AG04450 (cell line): ENCODE measurements at regions not wholly inside any gene's neighbourhood (a gene's known extent, or its start where the extent isn't known, plus 50 kb on each side); places are given as distances from the start of the nearest gene placed in this dataset.
"Not testable (repeated sequence)": the region's sequence is repeated elsewhere in the genome, so short reads cannot be mapped to it uniquely, and the experiment has no call there.

Experiments
- CTCF ChIA-PET: fragments of 300-600, 350-600 bp; formaldehyde crosslinking; extraction: SDS; loops from one replicate; lab custom pipeline; 2022; ENCODE audit warnings: antibody characterized with exemption, inconsistent platforms; lab: Charles Lee
- POLR2A ChIA-PET: fragments of 350-600 bp; formaldehyde crosslinking; extraction: SDS; loops from one replicate; lab custom pipeline; 2021; ENCODE audit warnings: antibody characterized with exemption, inconsistent platforms; lab: Yijun Ruan, JAX
- DNase-seq: peaks from one replicate; pipeline ENCODE4 v3.0.0-alpha.2; 2011; ENCODE audit warnings: low read depth, low spot score
- H3K27ac ChIP-seq: one replicate; pipeline ENCODE4 v1.5.1; 2012; ENCODE audit warnings: low read depth, low read length, control low read depth
- H3K27me3 ChIP-seq: one replicate; pipeline ENCODE4 v1.6.0; 2012; ENCODE audit warnings: low read length; ENCODE audit not compliant: control insufficient read depth, insufficient read depth
- H3K4me3 ChIP-seq: 2 replicates; pipeline ENCODE4 v1.5.1; 2011; ENCODE audit warnings: mild to moderate bottlenecking, low read depth, low read length, control low read depth
- H3K9me3 ChIP-seq: 2 replicates; pipeline ENCODE4 v1.5.1; 2012; ENCODE audit warnings: low read length; ENCODE audit not compliant: control insufficient read depth, insufficient read depth
- TF ChIP-seq, protein P1 (sequence below): IDR thresholded peaks from 2 replicates; pipeline ENCODE4 v1.5.1; 2011; ENCODE audit warnings: low read depth, low read length, control low read depth, inconsistent platforms

DNA sequence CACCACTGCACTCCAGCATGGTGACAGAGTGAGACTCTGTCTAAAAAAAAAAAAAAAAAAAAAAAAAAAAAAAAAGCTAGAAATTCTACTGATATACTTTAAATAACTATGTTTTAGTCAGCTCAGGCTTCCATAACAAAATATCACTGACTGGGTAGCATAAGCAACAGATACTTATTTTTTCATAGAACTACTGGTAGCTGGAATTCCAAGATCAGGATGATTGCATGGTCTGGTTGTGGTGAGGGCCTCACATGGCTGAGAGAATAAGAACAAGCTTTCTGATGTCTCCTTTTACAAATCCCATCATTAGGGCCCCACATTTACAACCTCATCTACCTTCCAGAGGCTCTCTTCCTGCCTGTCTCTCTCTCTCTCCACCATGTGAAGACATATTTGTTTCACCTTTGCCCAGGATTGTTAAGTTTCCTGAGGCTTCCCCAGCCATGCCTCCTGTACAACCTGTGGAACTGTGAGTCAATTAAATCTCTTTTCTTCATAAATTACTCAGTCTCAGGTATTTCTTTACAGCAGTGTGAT lies 126.7 kb upstream of the SEMA3C start:
- Histone ChIP-seq H3K9me3 (peaks cover 9% of the 10 kb centered on the region), H3K4me3 (no peak overlapping the region), H3K27me3 (no peaks in the 10 kb centered on the region), H3K27ac (no peak overlapping the region)
- TF ChIP-seq, protein P1, sequence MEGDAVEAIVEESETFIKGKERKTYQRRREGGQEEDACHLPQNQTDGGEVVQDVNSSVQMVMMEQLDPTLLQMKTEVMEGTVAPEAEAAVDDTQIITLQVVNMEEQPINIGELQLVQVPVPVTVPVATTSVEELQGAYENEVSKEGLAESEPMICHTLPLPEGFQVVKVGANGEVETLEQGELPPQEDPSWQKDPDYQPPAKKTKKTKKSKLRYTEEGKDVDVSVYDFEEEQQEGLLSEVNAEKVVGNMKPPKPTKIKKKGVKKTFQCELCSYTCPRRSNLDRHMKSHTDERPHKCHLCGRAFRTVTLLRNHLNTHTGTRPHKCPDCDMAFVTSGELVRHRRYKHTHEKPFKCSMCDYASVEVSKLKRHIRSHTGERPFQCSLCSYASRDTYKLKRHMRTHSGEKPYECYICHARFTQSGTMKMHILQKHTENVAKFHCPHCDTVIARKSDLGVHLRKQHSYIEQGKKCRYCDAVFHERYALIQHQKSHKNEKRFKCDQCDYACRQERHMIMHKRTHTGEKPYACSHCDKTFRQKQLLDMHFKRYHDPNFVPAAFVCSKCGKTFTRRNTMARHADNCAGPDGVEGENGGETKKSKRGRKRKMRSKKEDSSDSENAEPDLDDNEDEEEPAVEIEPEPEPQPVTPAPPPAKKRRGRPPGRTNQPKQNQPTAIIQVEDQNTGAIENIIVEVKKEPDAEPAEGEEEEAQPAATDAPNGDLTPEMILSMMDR = no peak
- ChIA-PET POLR2A (interaction anchor here (0.6 kb wide), 1 partner anchor 55 kb away, joined by 4 read pairs; no protein-coding TSS in a partner anchor), CTCF (interaction anchor here (1.1 kb wide), 1 partner anchor 425 kb away, joined by 4 read pairs; no protein-coding TSS in a partner anchor)
- no peak for DNase-seq

DNA sequence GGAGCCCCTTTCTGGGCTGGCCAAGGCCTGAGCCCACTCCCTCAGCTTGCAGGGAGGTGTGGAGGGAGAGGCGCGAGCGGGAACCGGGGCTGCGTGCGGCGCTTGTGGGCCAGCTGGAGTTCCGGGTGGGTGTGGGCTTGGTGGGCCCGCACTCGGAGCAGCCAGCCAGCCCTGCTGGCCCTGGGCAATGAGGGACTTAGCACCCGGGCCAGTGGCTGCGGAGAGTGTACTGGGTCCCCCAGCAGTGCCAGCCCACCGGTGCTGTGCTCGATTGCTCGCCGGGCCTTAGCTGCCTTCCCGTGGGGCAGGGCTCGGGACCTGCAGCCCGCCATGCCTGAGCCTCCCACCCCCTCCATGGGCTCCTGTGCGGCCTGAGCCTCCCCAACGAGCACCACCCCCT lies 123.8 kb upstream of the SEMA3C start:
- CTCF ChIA-PET, H3K4me3 ChIP-seq, H3K27me3 ChIP-seq, DNase-seq, H3K9me3 ChIP-seq, POLR2A ChIA-PET, H3K27ac ChIP-seq: not testable (repeated sequence)

DNA sequence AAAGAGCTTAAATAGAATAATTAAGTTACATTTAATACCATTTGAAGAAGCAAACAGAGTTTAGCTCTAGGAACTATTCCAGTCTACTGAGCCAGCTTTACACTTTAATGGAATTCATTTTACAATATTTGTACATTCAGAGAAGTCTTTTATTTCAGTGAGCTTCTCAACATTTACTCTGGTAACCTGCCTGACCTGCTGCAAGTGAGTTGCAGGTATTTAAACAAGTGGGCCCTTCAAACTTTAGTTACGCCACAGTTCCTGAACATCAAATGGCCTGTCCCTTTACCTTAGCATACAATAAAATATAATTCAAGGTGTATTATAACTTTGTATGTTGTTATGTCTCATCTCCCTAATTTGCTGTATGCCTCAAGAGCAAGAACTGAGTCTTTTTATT lies 121.6 kb upstream of the SEMA3C start:
- CTCF ChIA-PET = no interaction called here
- TF ChIP-seq, protein P1 = no peak

DNA sequence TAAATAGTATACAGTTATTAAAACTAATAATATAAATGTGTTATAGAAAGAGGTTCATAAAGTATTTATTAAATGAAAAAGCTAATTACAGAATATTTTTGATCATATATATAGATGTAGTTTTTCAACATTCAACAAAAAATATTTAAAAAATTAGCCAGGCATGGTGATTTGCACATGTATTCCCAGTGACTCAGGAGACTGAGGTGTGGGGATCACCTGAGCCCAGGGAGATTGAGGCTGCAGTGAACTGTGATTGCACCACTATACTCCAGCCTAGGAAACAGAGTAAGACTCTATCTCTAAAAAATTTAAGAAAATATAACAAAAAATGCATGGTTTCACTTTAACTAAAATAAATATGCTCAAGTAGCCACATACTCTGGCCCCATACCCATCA lies 118.0 kb upstream of the SEMA3C start:
- POLR2A ChIA-PET = no interaction called here

More for the DNA sequence above, 121.6 kb upstream of the SEMA3C start:
- H3K9me3 ChIP-seq = no peaks in the 10 kb centered on the region; the same call in 1 of the 2 replicates
- POLR2A ChIA-PET = interaction anchor here (0.5 kb wide), 1 partner anchor 317 kb away, joined by 5 read pairs; no protein-coding TSS in a partner anchor
- no peak for DNase-seq
- no peaks in the 10 kb centered on the region for H3K27me3 ChIP-seq
- no peak overlapping the region for H3K4me3 ChIP-seq
- no peak overlapping the region for H3K27ac ChIP-seq

DNA sequence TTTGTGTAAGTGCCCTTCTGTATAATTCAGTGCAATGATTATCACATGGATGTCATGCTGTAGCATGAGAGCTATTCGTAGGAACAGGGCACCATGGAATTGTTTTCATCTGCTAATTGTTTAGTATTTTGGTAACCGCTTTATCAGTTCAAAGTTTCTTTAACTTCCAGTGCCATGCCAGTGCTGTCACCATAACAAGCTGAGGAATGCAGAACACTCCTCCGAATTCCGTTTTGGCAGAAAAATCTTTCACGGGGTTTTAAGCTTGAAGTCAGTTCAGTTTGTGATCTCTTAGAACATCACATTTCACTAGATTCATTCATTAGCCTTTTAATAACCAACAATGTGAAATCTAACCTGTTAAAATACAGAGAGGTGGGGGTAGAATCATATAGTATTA lies 117.2 kb upstream of the SEMA3C start:
- Histone ChIP-seq H3K4me3 (no peak overlapping the region), H3K9me3 (no peaks in the 10 kb centered on the region), H3K27ac (no peak overlapping the region), H3K27me3 (no peaks in the 10 kb centered on the region)
- ChIA-PET POLR2A (no interaction called here), CTCF (no interaction called here)
- no peak for DNase-seq
- TF ChIP-seq, protein P1 = no peak

More for the DNA sequence above, 118.0 kb upstream of the SEMA3C start:
- H3K27me3 ChIP-seq = no peaks in the 10 kb centered on the region
- CTCF ChIA-PET = interaction anchor here (1.0 kb wide), 1 partner anchor 8 kb away, joined by 5 read pairs; no protein-coding TSS in a partner anchor
- TF ChIP-seq, protein P1 = no peak
- no peak overlapping the region for H3K27ac ChIP-seq
- no peak overlapping the region for H3K4me3 ChIP-seq
- DNase-seq = no peak
- H3K9me3 ChIP-seq = no peaks in the 10 kb centered on the region
